Hepatocyte (in vitro differentiated cells): ENCODE measurements at regions not wholly inside any gene's neighbourhood (a gene's known extent, or its start where the extent isn't known, plus 50 kb on each side); places are given as distances from the start of the nearest gene placed in this dataset.

ENCODE experiments used
- DNase-seq: peaks from one replicate; pipeline ENCODE4 v3.0.0-alpha.2; 2016; ENCODE audit warnings: low spot score
- H2AFZ ChIP-seq: fragments of 200-600 bp; sonication (generic); 2 replicates; pipeline ENCODE4 v1.6.0; 2016; ENCODE audit warnings: antibody characterized with exemption, mild to moderate bottlenecking
- H3K27ac ChIP-seq: fragments of 200-600 bp; sonication (generic); 2 replicates; pipeline ENCODE4 v1.5.1; 2016; ENCODE audit warnings: mild to moderate bottlenecking
- H3K27me3 ChIP-seq: fragments of 200-600 bp; sonication (generic); 2 replicates; pipeline ENCODE4 v1.6.1; 2016
- H3K36me3 ChIP-seq: fragments of 200-600 bp; sonication (generic); replicated peaks from 2 replicates; pipeline ENCODE4 v1.5.1; 2016; ENCODE audit warnings: low read depth; ENCODE audit not compliant: insufficient read depth
- H3K4me1 ChIP-seq: fragments of 200-600 bp; sonication (generic); 2 replicates; pipeline ENCODE4 v1.5.1; 2016; ENCODE audit warnings: mild to moderate bottlenecking, moderate library complexity; ENCODE audit not compliant: insufficient read depth
- H3K4me2 ChIP-seq: fragments of 200-600 bp; sonication (generic); 2 replicates; pipeline ENCODE4 v1.6.0; 2016
- H3K4me3 ChIP-seq: fragments of 200-600 bp; sonication (generic); 2 replicates; pipeline ENCODE4 v1.5.1; 2016; ENCODE audit warnings: mild to moderate bottlenecking
- H3K79me2 ChIP-seq: fragments of 200-600 bp; sonication (generic); 2 replicates; pipeline ENCODE4 v1.6.0; 2017; ENCODE audit warnings: mild to moderate bottlenecking
- H3K9me2 ChIP-seq: fragments of 200-600 bp; sonication (generic); replicated peaks from 2 replicates; pipeline ENCODE4 v1.6.0; 2017; ENCODE audit warnings: mild to moderate bottlenecking; ENCODE audit not compliant: insufficient read depth
- H3K9me3 ChIP-seq: fragments of 200-600 bp; sonication (generic); 2 replicates; pipeline ENCODE4 v1.5.1; 2016; ENCODE audit warnings: low read depth, mild to moderate bottlenecking
- H4K20me1 ChIP-seq: fragments of 200-600 bp; sonication (generic); 2 replicates; pipeline ENCODE4 v1.6.0; 2016; ENCODE audit warnings: mild to moderate bottlenecking; ENCODE audit not compliant: insufficient read depth, poor library complexity, severe bottlenecking
- CTCF ChIP-seq: fragments of 200-600 bp; sonication (generic); IDR thresholded peaks from 2 replicates; pipeline ENCODE4 v1.5.1; 2016; ENCODE audit warnings: antibody characterized with exemption, mild to moderate bottlenecking; ENCODE audit not compliant: poor library complexity
- EZH2 ChIP-seq: fragments of 200-600 bp; sonication (generic); IDR thresholded peaks from 2 replicates; pipeline ENCODE4 v1.6.1; 2016; ENCODE audit warnings: antibody characterized with exemption, mild to moderate bottlenecking, borderline replicate concordance
- EZH2phosphoT487 ChIP-seq: fragments of 200-600 bp; sonication (generic); IDR thresholded peaks from one replicate; pipeline ENCODE4 v1.6.1; 2018; ENCODE audit warnings: antibody characterized with exemption, mild to moderate bottlenecking, low read depth, moderate library complexity; ENCODE audit not compliant: unreplicated experiment, severe bottlenecking
- WGBS: methylation state at CpG from one replicate; pipeline ENCODE4 v1.1.6; 2016; ENCODE audit warnings: low lambda C conversion rate; ENCODE audit errors: missing lambda C conversion rate; 5-methylcytosine and 5-hydroxymethylcytosine counted together

GRCh38 chr7:119842337-119842736, 430.6 kb upstream of the KCND2 start:
- 65% methylated on average over 1 of the region's 1 CpG for WGBS
- Histone ChIP-seq H3K4me1 (no peaks in the 10 kb centered on the region), H2AFZ (no peak overlapping the region), H3K9me3 (no peaks in the 10 kb centered on the region), H4K20me1 (no peaks in the 10 kb centered on the region), H3K9me2 (no peaks in the 10 kb centered on the region), H3K4me2 (no peak overlapping the region), H3K4me3 (no peak overlapping the region), H3K27me3 (no peaks in the 10 kb centered on the region), H3K36me3 (no peaks in the 10 kb centered on the region), H3K79me2 (no peaks in the 10 kb centered on the region), H3K27ac (no peak overlapping the region)
- no peak for TF ChIP-seq CTCF
- no peak for TF ChIP-seq EZH2phosphoT487
- TF ChIP-seq EZH2, result no peak
- no peak for DNase-seq

GRCh38 chr7:119842786-119843185, 430.2 kb upstream of the KCND2 start:
- no peaks in the 10 kb centered on the region for H3K4me1 ChIP-seq
- no peaks in the 10 kb centered on the region for H3K9me2 ChIP-seq
- no peaks in the 10 kb centered on the region for H3K9me3 ChIP-seq
- H3K4me2 ChIP-seq, result no peak overlapping the region
- H3K27ac ChIP-seq, result no peak overlapping the region
- no peak overlapping the region for H3K4me3 ChIP-seq
- TF ChIP-seq EZH2, result no peak
- no peak for TF ChIP-seq EZH2phosphoT487
- TF ChIP-seq CTCF, result no peak
- no peak overlapping the region for H2AFZ ChIP-seq
- no peaks in the 10 kb centered on the region for H4K20me1 ChIP-seq
- no peaks in the 10 kb centered on the region for H3K79me2 ChIP-seq
- WGBS, result 62% methylated on average over 1 of the region's 1 CpG
- H3K36me3 ChIP-seq, result no peaks in the 10 kb centered on the region
- DNase-seq, result no peak
- no peaks in the 10 kb centered on the region for H3K27me3 ChIP-seq

GRCh38 chr7:119861385-119861784, 411.6 kb upstream of the KCND2 start:
- Histone ChIP-seq H3K4me3 (no peak overlapping the region), H3K27me3 (no peaks in the 10 kb centered on the region), H3K9me2 (no peaks in the 10 kb centered on the region), H2AFZ (no peak overlapping the region), H4K20me1 (no peaks in the 10 kb centered on the region), H3K4me1 (no peaks in the 10 kb centered on the region), H3K27ac (no peak overlapping the region), H3K36me3 (no peaks in the 10 kb centered on the region), H3K79me2 (no peaks in the 10 kb centered on the region), H3K4me2 (no peak overlapping the region), H3K9me3 (no peaks in the 10 kb centered on the region)
- no peak for DNase-seq
- TF ChIP-seq CTCF (no peak), EZH2 (no peak), EZH2phosphoT487 (no peak)

- Histone ChIP-seq H3K4me1 (no peaks in the 10 kb centered on the region), H3K4me2 (no peak overlapping the region), H3K79me2 (no peaks in the 10 kb centered on the region), H3K27ac (no peak overlapping the region), H3K9me3 (no peaks in the 10 kb centered on the region), H4K20me1 (no peaks in the 10 kb centered on the region), H2AFZ (no peak overlapping the region), H3K36me3 (no peaks in the 10 kb centered on the region), H3K9me2 (no peaks in the 10 kb centered on the region), H3K27me3 (no peaks in the 10 kb centered on the region), H3K4me3 (no peak overlapping the region)
- TF ChIP-seq EZH2 (no peak), CTCF (no peak), EZH2phosphoT487 (no peak)
- 93% methylated on average over 2 of the region's 2 CpGs for WGBS
- no peak for DNase-seq
These were observed 404.6 kb upstream of the KCND2 start for GRCh38 chr7:119868387-119868786.
